ENCODE measurements at regions not wholly inside any gene's neighbourhood (a gene's known extent, or its start where the extent isn't known, plus 50 kb on each side); places are given as distances from the start of the nearest gene placed in this dataset.

GRCh38 chr4:10185518-10186227, 69.1 kb upstream of the WDR1 start:
- Histone ChIP-seq H3K27ac (ENCODE audit: low read length) (peak overlapping the region; percentile 0), H3K27me3 (ENCODE audit: control insufficient read depth, insufficient read depth) (no peaks in the 10 kb centered on the region), H3K4me1 (ENCODE audit: control insufficient read depth, insufficient read depth, low read length) (peaks cover 2% of the 10 kb centered on the region), H3K9me3 (ENCODE audit: control insufficient read depth, low read length) (no peaks in the 10 kb centered on the region), H3K4me3 (ENCODE audit: low read length) (no peak overlapping the region)
- peak in 2 of 3 donors; percentile 16 to 52 for DNase-seq
- 72% methylated on average over 5 of the region's 5 CpGs for WGBS
- intact Hi-C loops (cut with DNase I): no loop called here
- ATAC-seq: peak; percentile 89 to 90

DNA sequence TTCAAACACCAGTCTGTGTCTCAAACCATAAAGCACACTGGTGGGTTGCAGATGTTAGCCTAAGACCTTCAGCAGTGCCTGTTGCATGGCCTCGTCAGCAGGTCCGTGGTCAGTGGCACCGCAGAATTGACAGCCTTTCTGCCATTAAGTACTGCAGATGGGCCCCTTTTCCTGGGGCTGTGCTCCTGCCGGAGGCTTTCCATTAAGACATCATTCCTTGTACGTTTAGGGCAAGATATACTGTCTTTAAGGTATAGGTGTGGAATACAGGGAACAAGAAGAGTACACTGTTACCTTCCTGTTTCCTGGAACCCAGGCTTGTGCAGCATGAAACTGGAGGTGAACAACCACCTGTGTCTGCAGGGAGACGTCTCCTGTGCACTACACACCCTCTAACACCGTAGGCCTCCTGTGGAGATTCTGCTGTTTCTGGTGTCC, 67.9 kb upstream of the WDR1 start:
- no peaks in the 10 kb centered on the region for H3K27me3 ChIP-seq (ENCODE audit: control insufficient read depth, insufficient read depth)
- H3K4me1 ChIP-seq (ENCODE audit: control insufficient read depth, insufficient read depth, low read length): peaks cover 2% of the 10 kb centered on the region
- no peak for ATAC-seq
- no peak for DNase-seq
- H3K4me3 ChIP-seq (ENCODE audit: low read length): no peak overlapping the region
- no peak overlapping the region for H3K27ac ChIP-seq (ENCODE audit: low read length)
- intact Hi-C loops (cut with DNase I): no loop called here
- 88% methylated on average over 7 of the region's 7 CpGs for WGBS
- H3K9me3 ChIP-seq (ENCODE audit: control insufficient read depth, low read length): no peaks in the 10 kb centered on the region

DNA sequence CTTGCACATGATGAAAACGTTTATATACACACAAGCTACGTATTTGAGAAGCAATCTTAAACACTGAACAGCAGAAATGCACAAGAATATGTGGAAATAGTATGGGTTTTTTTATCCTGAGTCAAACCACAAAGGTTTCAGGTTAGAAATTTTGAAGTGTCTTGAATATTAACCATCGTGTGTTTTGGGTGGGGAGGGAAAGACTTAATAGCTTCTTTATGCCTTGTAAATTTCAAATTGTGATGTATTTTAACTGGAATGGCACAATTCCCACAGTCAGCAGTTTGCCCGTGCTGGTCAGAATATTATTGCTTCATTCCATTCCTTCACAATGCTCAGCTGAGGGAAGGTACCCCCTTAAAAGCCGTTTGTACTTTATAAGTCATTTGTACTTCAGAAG, 67.4 kb upstream of the WDR1 start:
- intact Hi-C loops (cut with DNase I): no loop called here
- ATAC-seq: no peak

GRCh38 chr4:10183462-10183861, 66.9 kb upstream of the WDR1 start:
- Histone ChIP-seq H3K27me3 (ENCODE audit: control insufficient read depth, insufficient read depth) (no peaks in the 10 kb centered on the region), H3K4me1 (ENCODE audit: control insufficient read depth, insufficient read depth, low read length) (peaks cover 2% of the 10 kb centered on the region), H3K27ac (ENCODE audit: low read length) (no peak overlapping the region), H3K4me3 (ENCODE audit: low read length) (no peak overlapping the region), H3K9me3 (ENCODE audit: control insufficient read depth, low read length) (no peaks in the 10 kb centered on the region)
- intact Hi-C loops (cut with DNase I): no loop called here
- no peak for ATAC-seq
- no peak for DNase-seq
- WGBS: 82% methylated on average over 1 of the region's 1 CpG

More for the DNA sequence above, 67.4 kb upstream of the WDR1 start:
- H3K27me3 ChIP-seq (ENCODE audit: control insufficient read depth, insufficient read depth): no peaks in the 10 kb centered on the region
- WGBS: 63% methylated on average over 5 of the region's 5 CpGs
- no peak overlapping the region for H3K27ac ChIP-seq (ENCODE audit: low read length)
- H3K9me3 ChIP-seq (ENCODE audit: control insufficient read depth, low read length): no peaks in the 10 kb centered on the region
- DNase-seq: no peak
- H3K4me3 ChIP-seq (ENCODE audit: low read length): no peak overlapping the region
- H3K4me1 ChIP-seq (ENCODE audit: control insufficient read depth, insufficient read depth, low read length): peaks cover 2% of the 10 kb centered on the region

DNA sequence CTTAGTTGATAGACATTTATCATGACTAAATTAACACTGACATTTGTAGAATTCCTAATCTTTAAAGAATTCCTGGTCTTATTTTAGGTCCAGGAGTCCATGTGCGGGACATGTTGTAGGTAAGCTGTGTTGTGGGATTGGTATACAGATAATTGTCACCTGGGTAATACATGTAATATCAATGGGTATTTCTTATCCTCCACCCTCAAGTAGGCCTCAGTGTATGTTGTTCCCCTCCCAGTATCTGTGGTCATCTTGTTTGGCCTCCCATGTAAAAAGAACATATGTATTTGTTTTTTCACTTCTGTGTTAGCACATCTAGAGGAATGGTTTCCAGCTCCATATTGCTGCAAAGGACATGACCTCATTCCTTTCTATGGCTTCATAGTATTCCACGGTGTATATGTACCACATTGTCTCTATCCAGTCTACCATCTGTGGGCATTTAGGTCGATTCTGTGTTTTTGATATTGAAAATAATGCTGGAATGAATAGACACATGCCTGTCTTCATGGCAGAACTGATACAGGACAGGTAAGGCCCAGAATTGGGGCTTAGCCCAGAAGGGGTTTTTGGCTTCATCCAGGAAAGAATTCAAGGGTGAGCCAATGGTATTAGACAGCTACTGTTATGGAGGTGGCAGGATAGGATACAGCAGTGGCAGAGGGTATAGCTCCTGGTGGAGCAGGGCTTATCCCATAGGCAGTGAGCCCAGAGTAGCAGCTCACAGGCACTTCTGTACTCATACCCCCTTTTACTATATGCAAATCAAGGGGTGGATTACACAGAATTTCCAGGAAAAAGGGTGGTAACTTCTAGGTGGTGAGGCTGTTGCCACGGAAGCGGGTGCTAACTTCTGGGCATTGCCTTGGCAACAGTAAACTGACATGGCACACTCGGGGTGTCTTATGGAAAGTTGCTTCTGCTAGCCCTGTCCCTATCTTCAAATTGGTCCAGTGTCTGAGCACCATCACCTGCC, 66.1 kb upstream of the WDR1 start:
- intact Hi-C loops (cut with DNase I): no loop called here
- Histone ChIP-seq H3K9me3 (ENCODE audit: control insufficient read depth, low read length) (no peaks in the 10 kb centered on the region), H3K4me3 (ENCODE audit: low read length) (no peak overlapping the region), H3K27me3 (ENCODE audit: control insufficient read depth, insufficient read depth) (no peaks in the 10 kb centered on the region), H3K27ac (ENCODE audit: low read length) (no peak overlapping the region), H3K4me1 (ENCODE audit: control insufficient read depth, insufficient read depth, low read length) (peaks cover 2% of the 10 kb centered on the region)
- ATAC-seq (no peak), DNase-seq (no peak)
- WGBS: 78% methylated on average over 6 of the region's 6 CpGs

GRCh38 chr4:10181745-10182445, 65.3 kb upstream of the WDR1 start:
- H3K27me3 ChIP-seq (ENCODE audit: control insufficient read depth, insufficient read depth): no peaks in the 10 kb centered on the region
- no peak overlapping the region for H3K27ac ChIP-seq (ENCODE audit: low read length)
- H3K9me3 ChIP-seq (ENCODE audit: control insufficient read depth, low read length): no peaks in the 10 kb centered on the region
- peaks cover 2% of the 10 kb centered on the region for H3K4me1 ChIP-seq (ENCODE audit: control insufficient read depth, insufficient read depth, low read length)
- no peak for ATAC-seq
- no peak overlapping the region for H3K4me3 ChIP-seq (ENCODE audit: low read length)
- no peak for DNase-seq
- 94% methylated on average over 8 of the region's 8 CpGs for WGBS
- intact Hi-C loops (cut with DNase I): no loop called here

DNA sequence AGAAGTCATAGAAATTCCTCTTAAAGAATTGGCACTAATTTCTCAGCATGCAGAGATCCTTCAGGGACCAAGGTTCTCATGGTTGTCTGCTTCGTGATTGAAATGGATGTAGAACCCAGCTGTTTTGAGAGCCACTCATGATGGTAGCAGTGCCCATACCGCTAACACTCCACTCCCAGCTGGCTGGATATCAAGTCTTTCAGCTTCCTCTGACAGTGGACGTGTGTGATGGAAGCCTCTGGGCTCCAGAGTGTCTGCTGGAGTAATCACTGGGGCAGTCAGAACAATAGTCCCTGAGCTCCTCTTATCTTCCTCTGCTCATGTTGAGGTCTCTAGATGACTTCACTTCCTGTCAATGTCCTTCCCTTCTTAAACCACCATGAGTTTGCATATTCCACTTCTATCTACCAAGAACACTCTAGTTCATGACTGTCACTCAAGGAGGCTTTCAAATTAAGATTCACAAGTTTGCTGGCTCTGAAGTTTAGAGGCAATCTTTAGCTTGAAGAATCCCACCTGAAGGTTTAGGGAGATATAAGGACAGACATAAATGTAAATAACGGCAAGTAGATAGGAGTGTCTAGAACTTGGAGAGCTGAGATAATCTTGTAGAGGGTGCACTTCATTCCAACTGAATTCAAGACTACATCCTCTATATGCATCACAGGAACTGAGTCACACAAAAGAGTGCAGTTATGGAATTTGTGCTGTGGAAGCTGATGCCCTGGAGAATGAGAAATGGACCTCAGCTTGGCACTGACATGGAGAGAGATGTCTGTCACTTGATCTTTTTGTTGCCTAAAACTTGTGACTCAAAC, 64.5 kb upstream of the WDR1 start:
- WGBS: 22% methylated on average over 4 of the region's 4 CpGs
- Histone ChIP-seq H3K9me3 (ENCODE audit: control insufficient read depth, low read length) (no peaks in the 10 kb centered on the region), H3K27me3 (ENCODE audit: control insufficient read depth, insufficient read depth) (no peaks in the 10 kb centered on the region), H3K27ac (ENCODE audit: low read length) (peak overlapping the region; percentile 8), H3K4me1 (ENCODE audit: control insufficient read depth, insufficient read depth, low read length) (peaks cover 3% of the 10 kb centered on the region), H3K4me3 (ENCODE audit: low read length) (no peak overlapping the region)
- DNase-seq (no peak), ATAC-seq (peak; percentile 64 to 86)
- intact Hi-C loops (cut with DNase I): no loop called here

DNA sequence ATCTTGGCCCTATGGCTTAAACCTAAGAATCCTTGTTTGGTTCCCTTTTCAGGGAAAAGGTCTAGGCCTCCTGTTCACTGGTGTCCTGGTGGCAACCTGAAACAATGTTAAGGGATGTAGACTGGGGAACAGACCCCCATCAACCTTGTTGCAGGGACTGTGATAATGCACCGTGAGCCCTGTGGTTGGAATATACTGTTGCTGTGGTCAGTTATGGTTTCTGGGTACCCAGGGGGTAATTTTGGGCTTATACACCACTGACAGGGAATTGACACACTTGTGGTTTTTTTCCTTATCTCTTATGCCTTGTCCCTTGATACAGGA, 64.0 kb upstream of the WDR1 start:
- Histone ChIP-seq H3K9me3 (ENCODE audit: control insufficient read depth, low read length) (no peaks in the 10 kb centered on the region), H3K4me3 (ENCODE audit: low read length) (no peak overlapping the region), H3K4me1 (ENCODE audit: control insufficient read depth, insufficient read depth, low read length) (peaks cover 4% of the 10 kb centered on the region), H3K27me3 (ENCODE audit: control insufficient read depth, insufficient read depth) (no peaks in the 10 kb centered on the region), H3K27ac (ENCODE audit: low read length) (peak overlapping the region; percentile 7)
- DNase-seq (no peak), ATAC-seq (no peak)
- 73% methylated on average over 1 of the region's 1 CpG for WGBS
- intact Hi-C loops (cut with DNase I): no loop called here

DNA sequence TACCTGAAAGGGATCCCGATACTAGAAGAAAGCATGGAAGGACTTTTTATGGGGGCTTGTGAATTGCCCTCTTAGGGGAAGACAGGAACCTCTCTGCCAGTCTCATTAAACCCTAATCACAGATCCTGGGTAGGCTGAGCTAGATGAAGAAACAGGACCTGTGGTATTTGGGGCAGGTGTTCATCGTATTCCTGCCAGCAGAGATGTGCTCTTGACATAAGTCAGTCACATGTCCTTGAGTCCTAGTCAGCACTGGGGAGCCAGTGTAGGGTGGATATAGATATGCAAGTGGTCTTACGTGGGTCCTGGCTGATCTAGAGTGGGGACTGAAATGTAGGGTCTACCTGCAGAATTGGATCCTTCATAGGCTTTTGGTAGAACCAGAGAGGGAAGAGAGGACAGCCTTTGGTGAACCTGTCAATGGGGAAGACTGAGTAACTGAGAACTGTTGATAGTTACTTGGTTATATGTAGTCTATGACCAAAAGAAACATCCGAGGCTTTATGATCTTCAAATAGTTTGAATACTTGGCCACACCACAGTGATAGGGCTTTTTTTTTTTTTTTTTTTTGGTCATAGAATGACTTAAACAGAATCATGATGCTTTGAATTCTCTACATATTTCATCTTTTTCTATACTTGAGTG, 63.5 kb upstream of the WDR1 start:
- H3K27ac ChIP-seq (ENCODE audit: low read length): no peak overlapping the region

GRCh38 chr4:10178763-10179162, 62.2 kb upstream of the WDR1 start:
- H3K4me3 ChIP-seq (ENCODE audit: low read length): no peak overlapping the region
- H3K9me3 ChIP-seq (ENCODE audit: control insufficient read depth, low read length): no peaks in the 10 kb centered on the region
- peaks cover 9% of the 10 kb centered on the region for H3K4me1 ChIP-seq (ENCODE audit: control insufficient read depth, insufficient read depth, low read length)
- no peak overlapping the region for H3K27ac ChIP-seq (ENCODE audit: low read length)
- ATAC-seq: no peak
- intact Hi-C loops (cut with DNase I): no loop called here
- no peak for DNase-seq
- no peaks in the 10 kb centered on the region for H3K27me3 ChIP-seq (ENCODE audit: control insufficient read depth, insufficient read depth)
- 92% methylated on average over 5 of the region's 5 CpGs for WGBS

More for the DNA sequence above, 63.5 kb upstream of the WDR1 start:
- intact Hi-C loops (cut with DNase I): no loop called here
- Histone ChIP-seq H3K9me3 (ENCODE audit: control insufficient read depth, low read length) (no peaks in the 10 kb centered on the region), H3K4me3 (ENCODE audit: low read length) (no peak overlapping the region), H3K27me3 (ENCODE audit: control insufficient read depth, insufficient read depth) (no peaks in the 10 kb centered on the region), H3K4me1 (ENCODE audit: control insufficient read depth, insufficient read depth, low read length) (peaks cover 4% of the 10 kb centered on the region)
- ATAC-seq (no peak), DNase-seq (no peak)
- 68% methylated on average over 4 of the region's 4 CpGs for WGBS

Measured in right cardiac atrium (tissue), 5 donors.